HepG2 (cell line): ENCODE measurements at regions not wholly inside any gene's neighbourhood (a gene's known extent, or its start where the extent isn't known, plus 50 kb on each side); places are given as distances from the start of the nearest gene placed in this dataset.

ENCODE experiments used
- ATAC-seq: fragments of 200-7000 bp; cut with Tn5 transposase; 3 replicates; pipeline ENCODE4 v1.9.1; 2020; ENCODE audit warnings: mild to moderate bottlenecking, moderate library complexity
- BruUV-seq: library from RNA; stranded (reverse); fragments of 400-500 nt; replicated peaks from 2 replicates; lab custom pipeline; 2021; lab: Mats Ljungman, UMichigan
- CTCF ChIA-PET: fragments of 300-600 bp; formaldehyde crosslinking; extraction: SDS; loops from one replicate; lab custom pipeline; 2021; ENCODE audit warnings: low total read pairs, inconsistent platforms, low intra/inter-chr PET ratio; lab: Yijun Ruan, JAX
- POLR2A ChIA-PET: fragments of 350-600 bp; sonication (Branson Sonifier 250); formaldehyde crosslinking; loops from one replicate; lab custom pipeline; 2020; ENCODE audit warnings: antibody characterized with exemption, inconsistent platforms; lab: Yijun Ruan, JAX
- DNase-seq: peaks from one replicate; pipeline ENCODE4 v3.0.0-alpha.2; 2015; ENCODE audit warnings: low spot score
- FAIRE-seq: peaks from 3 replicates; lab custom pipeline; 2011; peaks lifted over from hg19 to GRCh38; lab: Jason Lieb, UNC
- H2AFZ ChIP-seq: one replicate; pipeline ENCODE4 v1.6.1; 2011; ENCODE audit warnings: low read length, inconsistent platforms
- H3K27ac ChIP-seq: fragments of 300-600 bp; 3 replicates; pipeline ENCODE4 v1.8.0; 2011; ENCODE audit warnings: mixed run types, mild to moderate bottlenecking, mixed read lengths, low read length, inconsistent platforms; ENCODE audit not compliant: insufficient read depth; ENCODE audit errors: extremely low read length
- H3K27me3 ChIP-seq, 2 experiments: fragments of 200-600 bp in 1 of 2; 2 replicates in 1 of 2; 3 replicates in 1 of 2; pipeline versions ENCODE4 v1.6.0 to v1.8.0; 2011; ENCODE audit warnings: low read length in 2 of 2, mild to moderate bottlenecking in 2 of 2, moderate library complexity in 2 of 2, inconsistent platforms in 1 of 2; ENCODE audit not compliant: insufficient read depth in 2 of 2, control insufficient read depth in 1 of 2
- H3K36me3 ChIP-seq, 2 experiments: fragments of 200-600 bp in 1 of 2; replicated peaks in 1 of 2; 2 replicates in 1 of 2; 3 replicates in 1 of 2; pipeline versions ENCODE4 v1.5.1 to v1.8.0; 2011; ENCODE audit warnings: low read length in 2 of 2, inconsistent platforms in 1 of 2; ENCODE audit not compliant: insufficient read depth in 2 of 2, control insufficient read depth in 1 of 2
- H3K4me1 ChIP-seq: 2 replicates; pipeline ENCODE4 v1.5.1; 2012; ENCODE audit warnings: low read length, inconsistent platforms; ENCODE audit not compliant: insufficient read depth
- H3K4me2 ChIP-seq: 2 replicates; pipeline ENCODE4 v1.6.0; 2011; ENCODE audit warnings: low read depth, low read length, inconsistent platforms
- H3K4me3 ChIP-seq, 3 experiments: fragments of 200-600 bp in 1 of 3; sonication (generic), shearing (Covaris generic) in 1 of 3; replicated peaks in 1 of 3; 2 replicates each; pipeline ENCODE4 v1.5.1; 2011 to 2016; ENCODE audit warnings: low read length in 3 of 3, inconsistent platforms in 2 of 3, low read depth in 2 of 3, mild to moderate bottlenecking in 2 of 3, control low read depth in 1 of 3, mixed read lengths in 1 of 3; ENCODE audit not compliant: insufficient read depth in 1 of 3
- H3K79me2 ChIP-seq: one replicate; pipeline ENCODE4 v1.6.1; 2011; ENCODE audit warnings: low read length, inconsistent platforms; ENCODE audit not compliant: insufficient read depth
- H3K9ac ChIP-seq: 2 replicates; pipeline ENCODE4 v1.6.0; 2011; ENCODE audit warnings: mild to moderate bottlenecking, low read depth, low read length, inconsistent platforms; ENCODE audit not compliant: insufficient read depth
- H3K9me3 ChIP-seq: 2 replicates; pipeline ENCODE4 v1.5.1; 2012; ENCODE audit warnings: mild to moderate bottlenecking, low read length
- H4K20me1 ChIP-seq: 2 replicates; pipeline ENCODE4 v1.6.0; 2011; ENCODE audit warnings: inconsistent platforms, mild to moderate bottlenecking, low read length, moderate library complexity; ENCODE audit not compliant: insufficient read depth
- MIER2 ChIP-seq: IDR thresholded peaks from 2 replicates; pipeline ENCODE4 v1.6.1; 2016; ENCODE audit warnings: missing biosample characterization, missing genetic modification reagents
- REST ChIP-seq, 2 experiments: IDR thresholded peaks; 2 replicates each; pipeline ENCODE4 v1.6.1; 2011 to 2012; ENCODE audit warnings: low read length in 2 of 2, borderline replicate concordance in 1 of 2, low read depth in 1 of 2, mild to moderate bottlenecking in 1 of 2, moderate library complexity in 1 of 2
- RXRA ChIP-seq: sonication (generic); formaldehyde crosslinking; IDR thresholded peaks from 2 replicates; pipeline ENCODE4 v1.5.1; 2020; ENCODE audit warnings: missing genetic modification reagents
- TGIF2 ChIP-seq: IDR thresholded peaks from 2 replicates; pipeline ENCODE4 v1.6.1; 2016; ENCODE audit warnings: control low read depth, missing compliant biosample characterization
- ZNF687 ChIP-seq: sonication (generic); formaldehyde crosslinking; IDR thresholded peaks from 2 replicates; pipeline ENCODE4 v1.5.1; 2020; ENCODE audit warnings: mild to moderate bottlenecking, missing genetic modification reagents, moderate library complexity
- WGBS: methylation state at CpG from one replicate; pipeline ENCODE4 v1.1.6; 2017; ENCODE audit warnings: low lambda C conversion rate; 5-methylcytosine and 5-hydroxymethylcytosine counted together
- in situ Hi-C: cut with HindIII; loops from 2 replicates; pipeline ENCODE4 v1.10.0; 2017; ENCODE audit warnings: low pct_unique_long_range_greater_than_20kb; ENCODE audit not compliant: extremely low pct_ligation_motif_present
- intact Hi-C: fragments of 100-400 bp; cut with micrococcal nuclease; formaldehyde crosslinking; loops from one replicate; pipeline ENCODE4 v1.10.0; 2022; ENCODE audit not compliant: unreplicated experiment

- H2AFZ ChIP-seq = no peak overlapping the region
- BruUV-seq = no TSS peak
- H3K27me3 ChIP-seq = peaks cover 1 to 15% of the 10 kb centered on the region in 2 experiments; a peak in 2 of 5 replicates
- FAIRE-seq (no peak), DNase-seq (no peak), ATAC-seq (no peak)
- no peak overlapping the region for H3K9ac ChIP-seq
- H3K4me2 ChIP-seq = no peak overlapping the region
- intact Hi-C loops (no loop called here), in situ Hi-C loops (no loop called here)
- H3K79me2 ChIP-seq = no peaks in the 10 kb centered on the region
- H3K27ac ChIP-seq = no peak overlapping the region
- no peaks in the 10 kb centered on the region for H4K20me1 ChIP-seq
- CTCF ChIA-PET = no interaction called here
- H3K36me3 ChIP-seq = no peaks in the 10 kb centered on the region
- TF ChIP-seq RXRA (no peak), REST (IDR thresholded peaks at IDR 0.05; ENCODE audit: borderline replicate concordance in 1 of 2, low read depth in 1 of 2, low read length in 2 of 2) (peak; percentile 76 to 91), ZNF687 (no peak), TGIF2 (CRISPR knock-in tag) (no peak), MIER2 (peak; percentile 91)
- POLR2A ChIA-PET = no interaction called here
- no peaks in the 10 kb centered on the region for H3K9me3 ChIP-seq
- WGBS = 89% methylated on average over 1 of the region's 2 CpGs
- H3K4me1 ChIP-seq = no peaks in the 10 kb centered on the region
- H3K4me3 ChIP-seq = no peak overlapping the region
Observed at GRCh38 chr15:29449136-29449535, 179.5 kb upstream of the NSMCE3 start.
